ENCODE measurements at regions not wholly inside any gene's neighbourhood (a gene's known extent, or its start where the extent isn't known, plus 50 kb on each side); places are given as distances from the start of the nearest gene placed in this dataset.

GRCh38 chr4:186481998-186482790 lies 73.2 kb downstream of the MTNR1A start:
- no peaks in the 10 kb centered on the region for H3K27me3 ChIP-seq
- TF ChIP-seq POLR2A (IDR thresholded peaks at IDR 0.05): no peak
- no peak for TF ChIP-seq CTCF (IDR thresholded peaks at IDR 0.05)
- no peak for TF ChIP-seq EP300 (IDR thresholded peaks at IDR 0.05)
- no peaks in the 10 kb centered on the region for H3K9me3 ChIP-seq
- H3K27ac ChIP-seq: no peak overlapping the region
- no peak for DNase-seq (ENCODE audit: low spot score in 2 of 2)
- no peak overlapping the region for H3K4me3 ChIP-seq
- 76 to 84% methylated on average over 8 to 12 of the region's 12 CpGs for WGBS, 2 donors
- peaks cover 0 to 8% (median 0%) of the 10 kb centered on the region in 4 donors for H3K4me1 ChIP-seq
- H3K36me3 ChIP-seq: no peaks in the 10 kb centered on the region

DNA sequence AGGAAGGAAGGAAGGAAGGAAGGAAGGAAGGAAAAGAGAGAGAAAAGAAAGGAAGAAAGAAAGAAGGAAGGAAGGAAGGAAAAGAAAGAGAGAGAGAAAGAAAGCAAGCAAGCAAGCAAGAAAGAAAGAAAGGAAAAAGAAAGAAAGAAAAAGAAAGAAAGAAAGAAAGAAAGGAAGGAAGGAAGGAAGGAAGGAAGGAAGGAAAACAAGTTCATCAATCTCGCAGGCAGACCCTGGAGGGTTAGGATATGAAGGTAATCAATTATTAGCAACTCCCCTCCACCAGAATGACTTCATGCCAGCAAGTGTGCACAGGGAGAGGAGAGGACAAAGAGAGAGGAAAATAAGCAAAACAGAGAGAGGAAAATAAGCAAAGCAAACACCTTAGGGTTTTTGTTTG lies 80.2 kb downstream of the MTNR1A start:
- Histone ChIP-seq H3K27ac (no peak overlapping the region), H3K27me3 (no peaks in the 10 kb centered on the region), H3K36me3 (no peaks in the 10 kb centered on the region), H3K4me3 (no peak overlapping the region), H3K9me3 (no peaks in the 10 kb centered on the region), H3K4me1 (no peaks in the 10 kb centered on the region)
- WGBS, 2 donors: 55 to 71% methylated on average over 1 of the region's 1 CpG
- no peak for DNase-seq (ENCODE audit: low spot score in 2 of 2)
- no peak for TF ChIP-seq EP300 (IDR thresholded peaks at IDR 0.05)
- no peak for TF ChIP-seq CTCF (IDR thresholded peaks at IDR 0.05)
- TF ChIP-seq POLR2A (IDR thresholded peaks at IDR 0.05): no peak

- Histone ChIP-seq H3K9me3 (no peaks in the 10 kb centered on the region), H3K27ac (no peak overlapping the region), H3K27me3 (no peaks in the 10 kb centered on the region), H3K4me1 (no peaks in the 10 kb centered on the region), H3K36me3 (no peaks in the 10 kb centered on the region), H3K4me3 (no peak overlapping the region)
- TF ChIP-seq CTCF (IDR thresholded peaks at IDR 0.05) (no peak), POLR2A (IDR thresholded peaks at IDR 0.05) (no peak), EP300 (IDR thresholded peaks at IDR 0.05) (no peak)
- DNase-seq (ENCODE audit: low spot score in 2 of 2): no peak
- WGBS, 2 donors: 66 to 81% methylated on average over 6 of the region's 6 CpGs
Measured at GRCh38 chr4:186473933-186474332, 81.4 kb downstream of the MTNR1A start.

GRCh38 chr4:186472948-186473347 lies 82.4 kb downstream of the MTNR1A start:
- DNase-seq (ENCODE audit: low spot score in 2 of 2): no peak
- H3K9me3 ChIP-seq: no peaks in the 10 kb centered on the region
- H3K4me1 ChIP-seq: no peaks in the 10 kb centered on the region
- no peak overlapping the region for H3K27ac ChIP-seq
- H3K4me3 ChIP-seq: no peak overlapping the region
- no peaks in the 10 kb centered on the region for H3K27me3 ChIP-seq
- 7 to 16% methylated on average over 4 of the region's 4 CpGs for WGBS, 2 donors
- TF ChIP-seq CTCF (IDR thresholded peaks at IDR 0.05) (peak; percentile 32 to 55 (median 51)), POLR2A (IDR thresholded peaks at IDR 0.05) (no peak)
- no peaks in the 10 kb centered on the region for H3K36me3 ChIP-seq

GRCh38 chr4:186471441-186471840 lies 83.9 kb downstream of the MTNR1A start:
- H3K36me3 ChIP-seq: no peaks in the 10 kb centered on the region
- H3K4me3 ChIP-seq: no peak overlapping the region
- H3K27ac ChIP-seq: no peak overlapping the region
- DNase-seq (ENCODE audit: low spot score in 2 of 2): no peak
- TF ChIP-seq CTCF (IDR thresholded peaks at IDR 0.05) (no peak), POLR2A (IDR thresholded peaks at IDR 0.05) (no peak), EP300 (IDR thresholded peaks at IDR 0.05) (no peak)
- no peaks in the 10 kb centered on the region for H3K4me1 ChIP-seq
- 80 to 81% methylated on average over 3 of the region's 3 CpGs for WGBS, 2 donors
- no peaks in the 10 kb centered on the region for H3K27me3 ChIP-seq
- H3K9me3 ChIP-seq: no peaks in the 10 kb centered on the region
